ENCODE measurements at regions not wholly inside any gene's neighbourhood (a gene's known extent, or its start where the extent isn't known, plus 50 kb on each side); places are given as distances from the start of the nearest gene placed in this dataset.

GRCh38 chr14:71758229-71758951 is 173.8 kb upstream of the RGS6 start:
- TF ChIP-seq POLR2A (IDR thresholded peaks at IDR 0.05; ENCODE audit: low read length) (no peak), GATA1 (IDR thresholded peaks at IDR 0.05; ENCODE audit: low read depth, low read length) (no peak)

Data from erythroblast (primary cell).